Loucy (cell line): ENCODE measurements at regions not wholly inside any gene's neighbourhood (a gene's known extent, or its start where the extent isn't known, plus 50 kb on each side); places are given as distances from the start of the nearest gene placed in this dataset.

Source experiments
- H2AFZ ChIP-seq: fragments of 200-600 bp; sonication (generic); 2 replicates; pipeline ENCODE4 v1.6.0; 2016; ENCODE audit warnings: antibody characterized with exemption, mild to moderate bottlenecking, low read length, moderate library complexity
- H3F3A ChIP-seq: fragments of 200-600 bp; 2 replicates; pipeline ENCODE4 v1.6.0; 2016; ENCODE audit warnings: antibody characterized with exemption, low read depth, mild to moderate bottlenecking
- H3K27me3 ChIP-seq: fragments of 200-600 bp; sonication (generic); 2 replicates; pipeline ENCODE4 v1.6.1; 2014; ENCODE audit warnings: low read length, mild to moderate bottlenecking; ENCODE audit not compliant: insufficient read depth, poor library complexity, severe bottlenecking
- H3K36me3 ChIP-seq: fragments of 200-600 bp; sonication (generic); 2 replicates; pipeline ENCODE4 v1.6.1; 2016; ENCODE audit warnings: low read length; ENCODE audit not compliant: insufficient read depth
- H3K4me1 ChIP-seq: fragments of 200-600 bp; sonication (generic); 2 replicates; pipeline ENCODE4 v1.5.1; 2014; ENCODE audit warnings: low read length, mild to moderate bottlenecking; ENCODE audit not compliant: insufficient read depth, poor library complexity, severe bottlenecking
- H3K4me2 ChIP-seq: fragments of 200-600 bp; sonication (generic); 2 replicates; pipeline ENCODE4 v1.6.0; 2014; ENCODE audit warnings: antibody characterized with exemption, low read length, low read depth, mild to moderate bottlenecking; ENCODE audit not compliant: poor library complexity, severe bottlenecking
- H3K4me3 ChIP-seq: fragments of 200-600 bp; sonication (generic); 2 replicates; pipeline ENCODE4 v1.5.1; 2014; ENCODE audit warnings: low read length, mild to moderate bottlenecking, mixed read lengths; ENCODE audit not compliant: poor library complexity, severe bottlenecking
- H3K79me2 ChIP-seq: fragments of 200-600 bp; sonication (generic); 2 replicates; pipeline ENCODE4 v1.6.1; 2014; ENCODE audit warnings: low read length; ENCODE audit not compliant: insufficient read depth
- H3K9ac ChIP-seq: fragments of 200-600 bp; sonication (generic); 2 replicates; pipeline ENCODE4 v1.6.0; 2014; ENCODE audit warnings: mild to moderate bottlenecking, low read depth, low read length, moderate library complexity; ENCODE audit not compliant: poor library complexity, severe bottlenecking
- H3K9me2 ChIP-seq: fragments of 200-600 bp; sonication (generic); replicated peaks from 2 replicates; pipeline ENCODE4 v1.6.1; 2016; ENCODE audit warnings: low read depth, low read length, mixed read lengths
- H3K9me3 ChIP-seq: fragments of 200-600 bp; sonication (generic); 2 replicates; pipeline ENCODE4 v1.6.1; 2014; ENCODE audit warnings: mild to moderate bottlenecking, antibody characterized with exemption, low read length, low read depth; ENCODE audit not compliant: insufficient read depth
- H4K20me1 ChIP-seq: fragments of 200-600 bp; sonication (generic); 2 replicates; pipeline ENCODE4 v1.6.0; 2014; ENCODE audit warnings: antibody characterized with exemption, low read length, mild to moderate bottlenecking; ENCODE audit not compliant: insufficient read depth, poor library complexity, severe bottlenecking
- EZH2phosphoT487 ChIP-seq: fragments of 200-600 bp; IDR thresholded peaks from 2 replicates; pipeline ENCODE4 v1.6.1; 2018; ENCODE audit warnings: antibody characterized with exemption, mild to moderate bottlenecking, moderate library complexity, borderline replicate concordance
- TF ChIP-seq, protein P1 (sequence below): fragments of 200-600 bp; sonication (generic); conservative IDR thresholded peaks from 2 replicates; pipeline ENCODE4 v1.5.1; 2014; ENCODE audit warnings: mild to moderate bottlenecking, antibody characterized with exemption, low read length

DNA sequence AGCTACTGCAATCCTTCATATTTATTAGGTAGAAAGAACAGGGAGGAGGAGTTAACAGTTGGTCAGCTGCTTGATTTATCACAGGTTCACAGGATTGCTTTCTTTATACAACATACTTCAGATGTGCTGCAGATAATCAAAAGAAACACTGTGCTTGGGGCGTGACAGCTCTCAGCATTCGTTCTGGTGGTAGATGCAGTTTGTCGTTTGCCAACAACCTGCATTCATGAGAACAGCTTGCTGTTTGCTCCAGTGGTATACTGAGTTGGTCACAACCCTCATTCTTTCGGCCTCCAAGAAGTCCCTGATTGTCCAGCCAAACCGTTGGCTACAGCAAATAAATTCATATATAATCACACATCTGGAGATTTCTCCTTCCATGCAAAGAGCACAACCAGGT lies 120.5 kb downstream of the ZNF280B start:
- Histone ChIP-seq H4K20me1 (no peaks in the 10 kb centered on the region), H3K9me3 (no peaks in the 10 kb centered on the region; the same call in 1 of the 2 replicates), H3K9me2 (no peaks in the 10 kb centered on the region), H3F3A (no peaks in the 10 kb centered on the region), H2AFZ (no peak overlapping the region), H3K79me2 (no peaks in the 10 kb centered on the region), H3K4me1 (no peaks in the 10 kb centered on the region), H3K4me2 (no peak overlapping the region), H3K9ac (no peak overlapping the region), H3K27me3 (no peaks in the 10 kb centered on the region), H3K4me3 (no peak overlapping the region), H3K36me3 (no peaks in the 10 kb centered on the region)
- no peak for TF ChIP-seq EZH2phosphoT487

DNA sequence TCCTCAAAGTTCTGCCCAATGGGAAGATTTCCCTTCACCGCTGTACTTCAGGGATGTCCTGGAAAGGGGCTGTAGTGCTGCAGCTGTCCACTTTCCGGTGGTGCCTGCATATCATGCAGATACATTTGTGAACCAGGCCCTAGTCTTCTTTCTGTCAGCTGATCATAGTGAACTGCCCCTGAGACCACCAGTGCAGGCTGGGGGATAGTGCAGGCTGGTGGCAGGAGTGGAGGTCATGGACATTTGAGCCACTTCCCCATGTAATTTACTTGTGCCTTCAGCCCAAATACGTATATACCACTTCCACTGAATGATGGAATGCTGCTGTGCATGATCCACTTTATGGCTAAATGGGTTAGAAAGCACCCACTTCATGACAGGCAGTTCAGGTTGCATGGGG lies 120.0 kb downstream of the ZNF280B start:
- Histone ChIP-seq H3K4me2 (no peak overlapping the region), H3K9ac (no peak overlapping the region), H3K36me3 (no peaks in the 10 kb centered on the region), H3K79me2 (no peaks in the 10 kb centered on the region), H3K27me3 (no peaks in the 10 kb centered on the region), H3K4me1 (no peaks in the 10 kb centered on the region), H3K9me3 (no peaks in the 10 kb centered on the region; the same call in 1 of the 2 replicates), H4K20me1 (no peaks in the 10 kb centered on the region), H2AFZ (no peak overlapping the region), H3K4me3 (no peak overlapping the region), H3F3A (no peaks in the 10 kb centered on the region), H3K9me2 (no peaks in the 10 kb centered on the region)
- no peak for TF ChIP-seq EZH2phosphoT487
- TF ChIP-seq, protein P1, sequence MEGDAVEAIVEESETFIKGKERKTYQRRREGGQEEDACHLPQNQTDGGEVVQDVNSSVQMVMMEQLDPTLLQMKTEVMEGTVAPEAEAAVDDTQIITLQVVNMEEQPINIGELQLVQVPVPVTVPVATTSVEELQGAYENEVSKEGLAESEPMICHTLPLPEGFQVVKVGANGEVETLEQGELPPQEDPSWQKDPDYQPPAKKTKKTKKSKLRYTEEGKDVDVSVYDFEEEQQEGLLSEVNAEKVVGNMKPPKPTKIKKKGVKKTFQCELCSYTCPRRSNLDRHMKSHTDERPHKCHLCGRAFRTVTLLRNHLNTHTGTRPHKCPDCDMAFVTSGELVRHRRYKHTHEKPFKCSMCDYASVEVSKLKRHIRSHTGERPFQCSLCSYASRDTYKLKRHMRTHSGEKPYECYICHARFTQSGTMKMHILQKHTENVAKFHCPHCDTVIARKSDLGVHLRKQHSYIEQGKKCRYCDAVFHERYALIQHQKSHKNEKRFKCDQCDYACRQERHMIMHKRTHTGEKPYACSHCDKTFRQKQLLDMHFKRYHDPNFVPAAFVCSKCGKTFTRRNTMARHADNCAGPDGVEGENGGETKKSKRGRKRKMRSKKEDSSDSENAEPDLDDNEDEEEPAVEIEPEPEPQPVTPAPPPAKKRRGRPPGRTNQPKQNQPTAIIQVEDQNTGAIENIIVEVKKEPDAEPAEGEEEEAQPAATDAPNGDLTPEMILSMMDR: no peak

DNA sequence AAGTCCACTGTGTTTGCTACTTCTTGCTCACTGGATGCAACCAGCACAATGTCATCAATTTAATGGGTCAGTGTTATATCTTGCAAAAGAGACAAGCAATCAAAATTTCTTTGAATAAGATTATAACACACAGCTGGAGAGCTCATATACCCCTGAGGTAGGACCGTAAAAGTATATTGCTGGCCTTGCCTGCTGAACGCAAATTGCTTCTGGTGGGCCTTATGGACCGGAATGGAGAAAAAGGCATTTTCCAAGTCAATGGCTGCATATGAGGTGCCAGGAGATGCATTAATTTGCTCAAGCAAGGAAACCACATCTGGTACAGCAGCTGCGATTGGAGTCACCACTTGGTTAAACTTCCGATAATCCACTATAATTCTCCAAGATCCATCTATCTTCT lies 119.1 kb downstream of the ZNF280B start:
- peaks cover under 1% of the 10 kb centered on the region for H3K4me1 ChIP-seq
- H3K27me3 ChIP-seq: no peaks in the 10 kb centered on the region
- H3K4me2 ChIP-seq: no peak overlapping the region
- H3K4me3 ChIP-seq: no peak overlapping the region
- H3K9ac ChIP-seq: no peak overlapping the region
- H3K9me3 ChIP-seq: no peaks in the 10 kb centered on the region; the same call in 1 of the 2 replicates
- TF ChIP-seq EZH2phosphoT487: no peak
- TF ChIP-seq, protein P1: no peak
- H3K9me2 ChIP-seq: no peaks in the 10 kb centered on the region
- no peaks in the 10 kb centered on the region for H4K20me1 ChIP-seq
- no peaks in the 10 kb centered on the region for H3K79me2 ChIP-seq
- H3F3A ChIP-seq: no peaks in the 10 kb centered on the region
- no peak overlapping the region for H2AFZ ChIP-seq
- no peaks in the 10 kb centered on the region for H3K36me3 ChIP-seq

DNA sequence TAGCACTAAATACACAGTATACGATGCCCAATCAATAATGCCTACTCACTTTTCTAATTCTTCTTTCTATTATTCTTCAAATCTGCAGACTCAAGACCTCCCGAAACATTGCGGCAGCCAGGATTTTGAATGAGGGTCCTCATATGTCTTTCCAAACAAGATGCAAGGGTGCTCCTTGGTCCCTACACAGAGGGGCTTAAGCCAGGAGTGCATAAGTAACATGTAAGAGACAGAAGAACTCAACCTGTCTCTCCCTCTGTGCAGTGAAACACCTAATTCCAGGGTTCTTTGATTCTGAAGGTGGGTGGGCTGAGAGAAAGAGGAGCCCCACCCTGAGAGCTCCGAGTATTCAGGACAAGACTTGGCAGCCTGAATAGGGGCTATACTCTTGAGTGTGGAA lies 117.6 kb downstream of the ZNF280B start:
- H3K36me3 ChIP-seq: no peaks in the 10 kb centered on the region
- no peaks in the 10 kb centered on the region for H3K9me2 ChIP-seq
- no peaks in the 10 kb centered on the region for H4K20me1 ChIP-seq
- H3K79me2 ChIP-seq: no peaks in the 10 kb centered on the region
- H3K9ac ChIP-seq: no peak overlapping the region
- TF ChIP-seq, protein P1: no peak
- TF ChIP-seq EZH2phosphoT487: no peak
- H3K4me3 ChIP-seq: no peak overlapping the region
- H3K9me3 ChIP-seq: no peaks in the 10 kb centered on the region; the same call in 1 of the 2 replicates
- H3F3A ChIP-seq: no peaks in the 10 kb centered on the region
- no peak overlapping the region for H2AFZ ChIP-seq
- no peak overlapping the region for H3K4me2 ChIP-seq
- H3K27me3 ChIP-seq: no peaks in the 10 kb centered on the region
- peaks cover 10% of the 10 kb centered on the region for H3K4me1 ChIP-seq
